Cardiac muscle cell (in vitro differentiated cells and primary cell): ENCODE measurements at regions not wholly inside any gene's neighbourhood (a gene's known extent, or its start where the extent isn't known, plus 50 kb on each side); places are given as distances from the start of the nearest gene placed in this dataset.

Source experiments
- DNase-seq, 2 donors: peaks; one replicate each; pipeline versions ENCODE4 v3.0.0 to v3.0.0-alpha.2; 2010 to 2017; ENCODE audit warnings: low read depth in 1 of 2, low spot score in 1 of 2
- H3K27ac ChIP-seq: fragments of 200-600 bp; sonication (generic); 2 replicates; pipeline ENCODE4 v1.5.1; 2016
- H3K27me3 ChIP-seq: fragments of 200-600 bp; sonication (generic); 2 replicates; pipeline ENCODE4 v1.6.0; 2016; ENCODE audit warnings: control low read depth
- H3K36me3 ChIP-seq: fragments of 200-600 bp; sonication (generic); 2 replicates; pipeline ENCODE4 v1.5.1; 2016; ENCODE audit warnings: control low read depth
- H3K4me1 ChIP-seq: fragments of 200-600 bp; sonication (generic); 2 replicates; pipeline ENCODE4 v1.8.1; 2017; ENCODE audit warnings: low read depth, mild to moderate bottlenecking, mixed run types
- H3K4me3 ChIP-seq: fragments of 200-600 bp; sonication (generic); 2 replicates; pipeline ENCODE4 v1.5.1; 2016; ENCODE audit warnings: mild to moderate bottlenecking
- H3K9me3 ChIP-seq: fragments of 200-600 bp; sonication (generic); 2 replicates; pipeline ENCODE4 v1.5.1; 2017; ENCODE audit warnings: low read depth, mild to moderate bottlenecking, control low read depth
- CTCF ChIP-seq: IDR thresholded peaks from 2 replicates; pipeline ENCODE4 v1.5.1; 2012; ENCODE audit warnings: low read depth, mild to moderate bottlenecking, low read length

GRCh38 chr11:112837162-112837826 lies 123.9 kb upstream of the NCAM1 start:
- H3K4me3 ChIP-seq, result no peak overlapping the region
- peaks cover 20% of the 10 kb centered on the region for H3K4me1 ChIP-seq
- no peaks in the 10 kb centered on the region for H3K36me3 ChIP-seq
- DNase-seq, result peak in 1 of 2 donors; percentile 42
- H3K27ac ChIP-seq, result no peak overlapping the region
- no peak for TF ChIP-seq CTCF
- H3K27me3 ChIP-seq, result no peaks in the 10 kb centered on the region
- no peaks in the 10 kb centered on the region for H3K9me3 ChIP-seq

- Histone ChIP-seq H3K9me3 (no peaks in the 10 kb centered on the region), H3K36me3 (no peaks in the 10 kb centered on the region), H3K27me3 (no peaks in the 10 kb centered on the region), H3K4me1 (peaks cover 18% of the 10 kb centered on the region), H3K4me3 (no peak overlapping the region), H3K27ac (no peak overlapping the region)
- TF ChIP-seq CTCF, result no peak
- DNase-seq, result no peak
Observed at GRCh38 chr11:112839051-112839450, 122.2 kb upstream of the NCAM1 start.

- no peak for TF ChIP-seq CTCF
- no peak overlapping the region for H3K4me3 ChIP-seq
- no peak for DNase-seq
- H3K9me3 ChIP-seq, result no peaks in the 10 kb centered on the region
- no peaks in the 10 kb centered on the region for H3K36me3 ChIP-seq
- H3K27me3 ChIP-seq, result no peaks in the 10 kb centered on the region
- H3K4me1 ChIP-seq, result no peaks in the 10 kb centered on the region
- H3K27ac ChIP-seq, result no peak overlapping the region
Observed at GRCh38 chr11:112841729-112842128, 119.5 kb upstream of the NCAM1 start.

GRCh38 chr11:112842151-112842550 lies 119.1 kb upstream of the NCAM1 start:
- no peak overlapping the region for H3K4me3 ChIP-seq
- no peak for DNase-seq
- H3K27ac ChIP-seq, result no peak overlapping the region
- no peak for TF ChIP-seq CTCF
- no peaks in the 10 kb centered on the region for H3K27me3 ChIP-seq
- H3K9me3 ChIP-seq, result no peaks in the 10 kb centered on the region
- H3K36me3 ChIP-seq, result no peaks in the 10 kb centered on the region
- no peaks in the 10 kb centered on the region for H3K4me1 ChIP-seq

- H3K27me3 ChIP-seq, result no peaks in the 10 kb centered on the region
- TF ChIP-seq CTCF, result no peak
- no peak overlapping the region for H3K27ac ChIP-seq
- H3K4me1 ChIP-seq, result no peaks in the 10 kb centered on the region
- no peaks in the 10 kb centered on the region for H3K9me3 ChIP-seq
- H3K4me3 ChIP-seq, result no peak overlapping the region
- no peaks in the 10 kb centered on the region for H3K36me3 ChIP-seq
- no peak for DNase-seq
Observed at GRCh38 chr11:112844517-112844916, 116.7 kb upstream of the NCAM1 start.
